ENCODE measurements at regions not wholly inside any gene's neighbourhood (a gene's known extent, or its start where the extent isn't known, plus 50 kb on each side); places are given as distances from the start of the nearest gene placed in this dataset.

DNA sequence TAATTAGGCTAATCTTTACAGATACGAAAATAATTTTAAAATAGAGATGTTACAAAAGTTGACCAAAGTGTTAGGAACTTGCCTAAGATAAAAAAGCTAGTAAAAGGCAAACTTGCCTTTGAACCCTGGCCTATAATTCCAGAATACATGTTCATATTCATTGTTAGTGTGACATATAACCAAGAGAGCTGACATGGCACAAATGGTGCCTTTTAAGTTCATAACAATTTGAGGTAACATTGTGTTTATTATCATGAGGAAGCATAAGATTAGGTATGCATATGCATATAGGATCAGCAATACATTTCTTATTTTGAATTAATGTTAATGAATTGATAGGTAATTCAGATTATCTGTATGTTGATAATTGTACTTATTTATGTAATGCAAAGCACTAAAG lies 1537.9 kb upstream of the PRR20A start:
- Histone ChIP-seq H3K9ac (replicated peaks; ENCODE audit: extremely low read depth, insufficient read depth, low read length) (no peak overlapping the region), H3K27ac (ENCODE audit: insufficient read depth, low read depth, low read length) (no peak overlapping the region), H3K9me1 (replicated peaks; ENCODE audit: control insufficient read depth, extremely low read depth, insufficient read depth, low read length) (no peaks in the 10 kb centered on the region), H3K9me3 (replicated peaks; ENCODE audit: control insufficient read depth, insufficient read depth, low read length) (no peaks in the 10 kb centered on the region), H3K79me2 (ENCODE audit: control insufficient read depth, insufficient read depth, low read length) (no peaks in the 10 kb centered on the region), H3K4me1 (ENCODE audit: control insufficient read depth, extremely low read depth, insufficient read depth, low read length) (no peaks in the 10 kb centered on the region), H3K36me3 (ENCODE audit: control insufficient read depth in 2 of 2, extremely low read depth in 1 of 2, insufficient read depth in 2 of 2, low read length in 2 of 2) (no peaks in the 10 kb centered on the region), H2AFZ (ENCODE audit: low read depth, low read length) (no peak overlapping the region), H3K4me3 (replicated peaks in 1 of 3; ENCODE audit: insufficient read depth in 1 of 3, low read depth in 1 of 3, low read length in 3 of 3) (no peak overlapping the region), H3K4me2 (ENCODE audit: insufficient read depth, low read length) (no peak overlapping the region), H4K20me1 (replicated peaks; ENCODE audit: control insufficient read depth, extremely low read depth, insufficient read depth, low read length) (no peaks in the 10 kb centered on the region), H3K27me3 (ENCODE audit: control insufficient read depth in 2 of 2, insufficient read depth in 2 of 2, low read length in 2 of 2) (no peaks in the 10 kb centered on the region)
- ChIA-PET CTCF (no interaction called here), POLR2A (no interaction called here)
- dilution Hi-C loops (cut with MboI; ENCODE audit: extremely low pct_ligation_motif_present, low sequenced_read_pairs) = no loop called here
- BruUV-seq (replicated peaks) = no TSS peak
- DNase-seq (ENCODE audit: low read depth, low spot score) (no peak), FAIRE-seq (no peak)
- TF ChIP-seq JUN (IDR thresholded peaks at IDR 0.05; ENCODE audit: borderline replicate concordance, insufficient read depth, insufficient read length, low read depth) (no peak), POLR2A (IDR thresholded peaks at IDR 0.05; ENCODE audit: low read depth, low read length) (no peak), FOS (IDR thresholded peaks at IDR 0.05; ENCODE audit: borderline replicate concordance, insufficient read depth, low read length) (no peak), GATA2 (IDR thresholded peaks at IDR 0.05; ENCODE audit: insufficient read depth, insufficient read length, low read depth, low read length) (no peak), MYC (IDR thresholded peaks at IDR 0.05; ENCODE audit: low read depth, low read length) (no peak), EZH2 (IDR thresholded peaks at IDR 0.05; ENCODE audit: borderline replicate concordance, low read depth, low read length, severe bottlenecking) (no peak), POLR2AphosphoS5 (IDR thresholded peaks at IDR 0.05; ENCODE audit: insufficient read depth, low read depth, low read length) (no peak)
- TF ChIP-seq, protein P1, sequence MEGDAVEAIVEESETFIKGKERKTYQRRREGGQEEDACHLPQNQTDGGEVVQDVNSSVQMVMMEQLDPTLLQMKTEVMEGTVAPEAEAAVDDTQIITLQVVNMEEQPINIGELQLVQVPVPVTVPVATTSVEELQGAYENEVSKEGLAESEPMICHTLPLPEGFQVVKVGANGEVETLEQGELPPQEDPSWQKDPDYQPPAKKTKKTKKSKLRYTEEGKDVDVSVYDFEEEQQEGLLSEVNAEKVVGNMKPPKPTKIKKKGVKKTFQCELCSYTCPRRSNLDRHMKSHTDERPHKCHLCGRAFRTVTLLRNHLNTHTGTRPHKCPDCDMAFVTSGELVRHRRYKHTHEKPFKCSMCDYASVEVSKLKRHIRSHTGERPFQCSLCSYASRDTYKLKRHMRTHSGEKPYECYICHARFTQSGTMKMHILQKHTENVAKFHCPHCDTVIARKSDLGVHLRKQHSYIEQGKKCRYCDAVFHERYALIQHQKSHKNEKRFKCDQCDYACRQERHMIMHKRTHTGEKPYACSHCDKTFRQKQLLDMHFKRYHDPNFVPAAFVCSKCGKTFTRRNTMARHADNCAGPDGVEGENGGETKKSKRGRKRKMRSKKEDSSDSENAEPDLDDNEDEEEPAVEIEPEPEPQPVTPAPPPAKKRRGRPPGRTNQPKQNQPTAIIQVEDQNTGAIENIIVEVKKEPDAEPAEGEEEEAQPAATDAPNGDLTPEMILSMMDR (IDR thresholded peaks at IDR 0.05; ENCODE audit: extremely low read depth in 1 of 2, insufficient read depth in 1 of 2, low read depth in 1 of 2, low read length in 2 of 2) = no peak
- TF ChIP-seq, protein P2, sequence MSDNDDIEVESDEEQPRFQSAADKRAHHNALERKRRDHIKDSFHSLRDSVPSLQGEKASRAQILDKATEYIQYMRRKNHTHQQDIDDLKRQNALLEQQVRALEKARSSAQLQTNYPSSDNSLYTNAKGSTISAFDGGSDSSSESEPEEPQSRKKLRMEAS (IDR thresholded peaks at IDR 0.05; ENCODE audit: insufficient read depth, insufficient read length) = no peak
- intact Hi-C loops (cut with micrococcal nuclease) = no loop called here
